GM21825 (cell line): ENCODE measurements at regions not wholly inside any gene's neighbourhood (a gene's known extent, or its start where the extent isn't known, plus 50 kb on each side); places are given as distances from the start of the nearest gene placed in this dataset.

Experiments used
- ATAC-seq: cut with Tn5 transposase; IDR thresholded peaks from one replicate; pipeline ENCODE4 v1.9.1; 2021; ENCODE audit warnings: mild to moderate bottlenecking, moderate library complexity; ENCODE audit not compliant: unreplicated experiment

- ATAC-seq: no peak
Measured at GRCh38 chr5:133831491-133832224, 136.8 kb downstream of the C5orf15 start.

- ATAC-seq: no peak
Measured at GRCh38 chr5:133830911-133831310, 137.5 kb downstream of the C5orf15 start.

GRCh38 chr5:133830281-133830680 is 138.1 kb downstream of the C5orf15 start:
- ATAC-seq: no peak

- ATAC-seq: no peak
Measured at GRCh38 chr5:133829786-133830185, 138.6 kb downstream of the C5orf15 start.

- no peak for ATAC-seq
Measured at GRCh38 chr5:133828722-133829121, 139.7 kb downstream of the C5orf15 start.

- no peak for ATAC-seq
Measured at GRCh38 chr5:133827830-133828229, 140.6 kb downstream of the C5orf15 start.

- ATAC-seq: no peak
Measured at GRCh38 chr5:133827011-133827410, 141.4 kb downstream of the C5orf15 start.

- peak; percentile 33 for ATAC-seq
Measured at GRCh38 chr5:133825631-133826289, 142.7 kb downstream of the C5orf15 start.

GRCh38 chr5:133824661-133825254 is 143.7 kb downstream of the C5orf15 start:
- peak; percentile 70 for ATAC-seq

- no peak for ATAC-seq
Measured at GRCh38 chr5:133821889-133822288, 146.5 kb downstream of the C5orf15 start.

GRCh38 chr5:133821311-133821741 is 147.1 kb downstream of the C5orf15 start:
- no peak for ATAC-seq

GRCh38 chr5:133820507-133820906 is 147.9 kb downstream of the C5orf15 start:
- ATAC-seq: no peak

GRCh38 chr5:133819977-133820471 is 148.4 kb downstream of the C5orf15 start:
- no peak for ATAC-seq

- ATAC-seq: no peak
Measured at GRCh38 chr5:133818869-133819600, 149.4 kb downstream of the C5orf15 start.

- no peak for ATAC-seq
Measured at GRCh38 chr5:133818031-133818431, 150.4 kb downstream of the C5orf15 start.

GRCh38 chr5:133817456-133817855 is 151.0 kb downstream of the C5orf15 start:
- ATAC-seq: no peak

GRCh38 chr5:133816791-133817190 is 151.6 kb downstream of the C5orf15 start:
- no peak for ATAC-seq

GRCh38 chr5:133814152-133814551 is 154.3 kb downstream of the C5orf15 start:
- no peak for ATAC-seq

GRCh38 chr5:133811168-133811567 is 157.3 kb downstream of the C5orf15 start:
- ATAC-seq: no peak

- no peak for ATAC-seq
Measured at GRCh38 chr5:133809801-133810200, 158.6 kb downstream of the C5orf15 start.

GRCh38 chr5:133807348-133807747 is 161.1 kb downstream of the C5orf15 start:
- no peak for ATAC-seq
